ENCODE measurements at regions not wholly inside any gene's neighbourhood (a gene's known extent, or its start where the extent isn't known, plus 50 kb on each side); places are given as distances from the start of the nearest gene placed in this dataset.

DNA sequence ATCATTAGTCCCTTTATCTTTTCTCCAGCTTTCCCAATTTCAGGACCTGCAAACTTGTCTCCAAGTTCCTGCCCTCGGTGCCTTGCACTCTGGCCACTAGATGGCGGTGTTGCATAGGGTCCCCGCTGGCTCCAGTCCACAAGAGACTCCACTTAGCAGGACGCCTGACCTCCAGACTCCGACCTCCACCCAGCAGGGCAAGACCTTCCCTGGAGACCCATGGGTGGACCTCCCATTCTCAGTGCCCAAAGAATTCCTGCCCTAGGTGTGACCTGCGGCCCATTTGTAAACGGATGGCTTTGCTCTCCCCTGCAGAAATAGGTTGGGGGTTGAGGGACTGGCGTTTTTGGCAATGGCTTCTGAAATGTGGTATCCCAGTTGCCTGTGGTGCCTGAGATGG lies 82.6 kb downstream of the LSM3 start:
- no peak for TF ChIP-seq POLR2A (IDR thresholded peaks at IDR 0.05)
- TF ChIP-seq, protein P1, sequence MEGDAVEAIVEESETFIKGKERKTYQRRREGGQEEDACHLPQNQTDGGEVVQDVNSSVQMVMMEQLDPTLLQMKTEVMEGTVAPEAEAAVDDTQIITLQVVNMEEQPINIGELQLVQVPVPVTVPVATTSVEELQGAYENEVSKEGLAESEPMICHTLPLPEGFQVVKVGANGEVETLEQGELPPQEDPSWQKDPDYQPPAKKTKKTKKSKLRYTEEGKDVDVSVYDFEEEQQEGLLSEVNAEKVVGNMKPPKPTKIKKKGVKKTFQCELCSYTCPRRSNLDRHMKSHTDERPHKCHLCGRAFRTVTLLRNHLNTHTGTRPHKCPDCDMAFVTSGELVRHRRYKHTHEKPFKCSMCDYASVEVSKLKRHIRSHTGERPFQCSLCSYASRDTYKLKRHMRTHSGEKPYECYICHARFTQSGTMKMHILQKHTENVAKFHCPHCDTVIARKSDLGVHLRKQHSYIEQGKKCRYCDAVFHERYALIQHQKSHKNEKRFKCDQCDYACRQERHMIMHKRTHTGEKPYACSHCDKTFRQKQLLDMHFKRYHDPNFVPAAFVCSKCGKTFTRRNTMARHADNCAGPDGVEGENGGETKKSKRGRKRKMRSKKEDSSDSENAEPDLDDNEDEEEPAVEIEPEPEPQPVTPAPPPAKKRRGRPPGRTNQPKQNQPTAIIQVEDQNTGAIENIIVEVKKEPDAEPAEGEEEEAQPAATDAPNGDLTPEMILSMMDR (IDR thresholded peaks at IDR 0.05) = peak; percentile 92 to 98 (median 96)
